ENCODE measurements at regions not wholly inside any gene's neighbourhood (a gene's known extent, or its start where the extent isn't known, plus 50 kb on each side); places are given as distances from the start of the nearest gene placed in this dataset.

GRCh38 chr3:73952781-73953180, 328.0 kb upstream of the PDZRN3 start:
- Mint-ChIP-seq H3K4me1 (peaks cover 23% of the 10 kb centered on the region), H3K36me3 (no peaks in the 10 kb centered on the region), H3K4me3 (no peak overlapping the region), H3K27me3 (ENCODE audit: insufficient read depth, low read depth) (no peaks in the 10 kb centered on the region), H3K9me3 (no peaks in the 10 kb centered on the region), H3K27ac (no peak overlapping the region)
- Histone ChIP-seq H3K9ac (no peak overlapping the region), H3K36me3 (no peaks in the 10 kb centered on the region), H3K4me1 (peaks cover 24% of the 10 kb centered on the region), H3K4me3 (no peak overlapping the region), H3K9me3 (ENCODE audit: low read depth) (no peaks in the 10 kb centered on the region), H4K20me1 (ENCODE audit: low read depth) (no peaks in the 10 kb centered on the region), H2AFZ (replicated peaks) (no peak overlapping the region), H3K4me2 (no peak overlapping the region), H3K27ac (no peak overlapping the region), H3F3A (ENCODE audit: low read depth) (no peaks in the 10 kb centered on the region), H3K27me3 (no peaks in the 10 kb centered on the region), H3K79me2 (ENCODE audit: low read depth) (no peaks in the 10 kb centered on the region)
- no peak for DNase-seq (ENCODE audit: low spot score)
- TF ChIP-seq EZH2phosphoT487 (IDR thresholded peaks at IDR 0.05), result no peak
- TF ChIP-seq EZH2 (IDR thresholded peaks at IDR 0.05), result no peak
- TF ChIP-seq CTCF (IDR thresholded peaks at IDR 0.05), result no peak

- no peak for DNase-seq (ENCODE audit: low spot score)
- Mint-ChIP-seq H3K27ac (no peak overlapping the region), H3K4me1 (peaks cover 23% of the 10 kb centered on the region), H3K27me3 (ENCODE audit: insufficient read depth, low read depth) (no peaks in the 10 kb centered on the region), H3K36me3 (no peaks in the 10 kb centered on the region), H3K4me3 (no peak overlapping the region), H3K9me3 (no peaks in the 10 kb centered on the region)
- Histone ChIP-seq H3K4me2 (no peak overlapping the region), H3K4me1 (peaks cover 23% of the 10 kb centered on the region), H3K27ac (no peak overlapping the region), H3K9me3 (ENCODE audit: low read depth) (no peaks in the 10 kb centered on the region), H4K20me1 (ENCODE audit: low read depth) (no peaks in the 10 kb centered on the region), H3F3A (ENCODE audit: low read depth) (no peaks in the 10 kb centered on the region), H3K27me3 (no peaks in the 10 kb centered on the region), H3K4me3 (no peak overlapping the region), H3K9ac (no peak overlapping the region), H2AFZ (replicated peaks) (no peak overlapping the region), H3K36me3 (no peaks in the 10 kb centered on the region), H3K79me2 (ENCODE audit: low read depth) (no peaks in the 10 kb centered on the region)
- TF ChIP-seq EZH2phosphoT487 (IDR thresholded peaks at IDR 0.05) (no peak), CTCF (IDR thresholded peaks at IDR 0.05) (no peak), EZH2 (IDR thresholded peaks at IDR 0.05) (no peak)
Measured at GRCh38 chr3:73950865-73951558, 326.3 kb upstream of the PDZRN3 start.

GRCh38 chr3:73945541-73945940, 320.8 kb upstream of the PDZRN3 start:
- H3K9me3 ChIP-seq (ENCODE audit: low read depth), result no peaks in the 10 kb centered on the region

More at GRCh38 chr3:73945541-73945940, 320.8 kb upstream of the PDZRN3 start:
- H3K4me3 ChIP-seq, result no peak overlapping the region
- no peaks in the 10 kb centered on the region for H3K79me2 ChIP-seq (ENCODE audit: low read depth)
- no peaks in the 10 kb centered on the region for H3K36me3 Mint-ChIP-seq
- H3K27me3 Mint-ChIP-seq (ENCODE audit: insufficient read depth, low read depth), result no peaks in the 10 kb centered on the region
- H3K27ac ChIP-seq, result no peak overlapping the region
- TF ChIP-seq CTCF (IDR thresholded peaks at IDR 0.05) (no peak), EZH2phosphoT487 (IDR thresholded peaks at IDR 0.05) (no peak)
- H3K4me1 ChIP-seq, result no peaks in the 10 kb centered on the region
- H3K9ac ChIP-seq, result no peak overlapping the region
- no peak for DNase-seq (ENCODE audit: low spot score)
- H3K4me1 Mint-ChIP-seq, result peaks cover 7% of the 10 kb centered on the region
- H3K9me3 Mint-ChIP-seq, result peaks cover 2% of the 10 kb centered on the region
- H3K36me3 ChIP-seq, result no peaks in the 10 kb centered on the region
- H3K27me3 ChIP-seq, result no peaks in the 10 kb centered on the region
- no peak overlapping the region for H2AFZ ChIP-seq (replicated peaks)
- no peak overlapping the region for H3K4me2 ChIP-seq
- no peaks in the 10 kb centered on the region for H4K20me1 ChIP-seq (ENCODE audit: low read depth)
- H3K27ac Mint-ChIP-seq, result no peak overlapping the region
- H3F3A ChIP-seq (ENCODE audit: low read depth), result no peaks in the 10 kb centered on the region
- no peak overlapping the region for H3K4me3 Mint-ChIP-seq

All from neural progenitor cell (in vitro differentiated cells).